Astrocyte of the cerebellum (primary cell): ENCODE measurements at regions not wholly inside any gene's neighbourhood (a gene's known extent, or its start where the extent isn't known, plus 50 kb on each side); places are given as distances from the start of the nearest gene placed in this dataset.

Source experiments
- DNase-seq: peaks from one replicate; pipeline ENCODE4 v3.0.0-alpha.2; 2011; ENCODE audit warnings: low read depth
- H3K4me3 ChIP-seq: 2 replicates; pipeline ENCODE4 v1.5.1; 2011; ENCODE audit warnings: mild to moderate bottlenecking, low read depth, low read length, moderate library complexity
- in situ Hi-C: cut with HindIII; loops from 2 replicates; pipeline ENCODE4 v1.10.0; 2017; ENCODE audit warnings: low sequenced_read_pairs
- TF ChIP-seq, protein P1 (sequence below): IDR thresholded peaks from 2 replicates; pipeline ENCODE4 v1.5.1; 2012; ENCODE audit warnings: low read length, low read depth, moderate library complexity, mild to moderate bottlenecking; ENCODE audit errors: missing control alignments

DNA sequence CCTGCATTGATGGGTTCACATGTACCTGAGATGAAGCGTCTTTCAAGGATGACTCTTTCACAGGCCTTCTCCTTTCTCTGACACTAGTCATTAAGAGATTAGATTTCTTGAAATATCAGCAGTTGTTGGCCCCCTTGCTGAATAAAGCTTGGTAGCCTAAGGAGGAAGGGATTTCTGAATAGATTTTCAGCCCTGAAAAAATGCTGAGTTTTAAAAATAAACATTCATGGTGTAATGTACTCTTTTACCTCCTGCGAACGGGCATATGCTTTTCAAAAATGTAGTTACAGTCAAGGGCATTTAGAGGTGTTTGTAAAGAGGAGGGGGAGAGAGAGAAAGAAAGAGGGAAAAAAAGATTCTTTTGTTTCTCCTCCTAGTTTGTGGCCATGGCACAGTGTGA is 222.7 kb downstream of the SOX4 start:
- in situ Hi-C loops = no loop called here
- H3K4me3 ChIP-seq = no peak overlapping the region
- no peak for DNase-seq
- TF ChIP-seq, protein P1, sequence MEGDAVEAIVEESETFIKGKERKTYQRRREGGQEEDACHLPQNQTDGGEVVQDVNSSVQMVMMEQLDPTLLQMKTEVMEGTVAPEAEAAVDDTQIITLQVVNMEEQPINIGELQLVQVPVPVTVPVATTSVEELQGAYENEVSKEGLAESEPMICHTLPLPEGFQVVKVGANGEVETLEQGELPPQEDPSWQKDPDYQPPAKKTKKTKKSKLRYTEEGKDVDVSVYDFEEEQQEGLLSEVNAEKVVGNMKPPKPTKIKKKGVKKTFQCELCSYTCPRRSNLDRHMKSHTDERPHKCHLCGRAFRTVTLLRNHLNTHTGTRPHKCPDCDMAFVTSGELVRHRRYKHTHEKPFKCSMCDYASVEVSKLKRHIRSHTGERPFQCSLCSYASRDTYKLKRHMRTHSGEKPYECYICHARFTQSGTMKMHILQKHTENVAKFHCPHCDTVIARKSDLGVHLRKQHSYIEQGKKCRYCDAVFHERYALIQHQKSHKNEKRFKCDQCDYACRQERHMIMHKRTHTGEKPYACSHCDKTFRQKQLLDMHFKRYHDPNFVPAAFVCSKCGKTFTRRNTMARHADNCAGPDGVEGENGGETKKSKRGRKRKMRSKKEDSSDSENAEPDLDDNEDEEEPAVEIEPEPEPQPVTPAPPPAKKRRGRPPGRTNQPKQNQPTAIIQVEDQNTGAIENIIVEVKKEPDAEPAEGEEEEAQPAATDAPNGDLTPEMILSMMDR = no peak

DNA sequence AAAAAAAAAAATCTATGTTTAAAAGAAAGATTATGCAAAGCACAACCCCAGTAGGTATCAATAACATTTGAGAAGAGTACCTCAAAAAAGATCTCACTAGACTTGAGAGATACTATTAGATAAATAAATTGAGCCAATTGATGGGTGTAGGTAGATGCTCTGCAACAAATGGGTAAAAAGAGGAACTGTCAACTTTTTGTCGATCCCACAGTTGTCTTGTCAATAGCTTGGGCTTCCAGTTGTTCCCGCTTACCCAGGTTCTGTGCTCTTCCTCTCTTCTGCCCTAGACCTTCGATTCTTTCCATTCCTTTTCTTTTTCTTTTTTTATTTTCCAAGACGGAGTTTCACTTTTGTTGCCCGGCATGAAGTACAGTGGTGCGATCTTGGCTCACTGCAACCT is 226.9 kb downstream of the SOX4 start:
- TF ChIP-seq, protein P1 = no peak
- in situ Hi-C loops = no loop called here
- H3K4me3 ChIP-seq = no peak overlapping the region
- no peak for DNase-seq

DNA sequence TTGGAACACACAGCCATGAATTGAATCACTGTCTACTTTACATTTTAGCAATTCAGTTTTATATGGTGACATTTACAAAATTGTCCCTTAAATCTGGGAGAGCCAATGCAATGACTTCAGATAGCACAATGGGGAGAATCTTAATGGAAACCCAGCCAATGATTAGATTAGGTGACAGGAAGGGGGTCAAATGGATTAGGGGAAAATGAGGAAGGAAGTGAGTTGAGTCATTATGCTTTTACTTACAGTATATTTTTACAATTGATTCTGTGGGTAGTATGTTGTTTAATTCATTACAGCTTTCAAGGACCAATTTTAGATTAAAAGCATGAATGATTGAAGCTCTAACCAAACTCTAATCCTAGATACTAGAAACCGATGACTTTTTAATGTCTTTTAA is 229.8 kb downstream of the SOX4 start:
- H3K4me3 ChIP-seq = no peak overlapping the region
- no peak for DNase-seq
- in situ Hi-C loops = no loop called here
- TF ChIP-seq, protein P1 = no peak

- TF ChIP-seq, protein P1 = no peak
- in situ Hi-C loops = no loop called here
- no peak overlapping the region for H3K4me3 ChIP-seq
- no peak for DNase-seq
Observed at GRCh38 chr6:21824431-21825177, 231.1 kb downstream of the SOX4 start.

DNA sequence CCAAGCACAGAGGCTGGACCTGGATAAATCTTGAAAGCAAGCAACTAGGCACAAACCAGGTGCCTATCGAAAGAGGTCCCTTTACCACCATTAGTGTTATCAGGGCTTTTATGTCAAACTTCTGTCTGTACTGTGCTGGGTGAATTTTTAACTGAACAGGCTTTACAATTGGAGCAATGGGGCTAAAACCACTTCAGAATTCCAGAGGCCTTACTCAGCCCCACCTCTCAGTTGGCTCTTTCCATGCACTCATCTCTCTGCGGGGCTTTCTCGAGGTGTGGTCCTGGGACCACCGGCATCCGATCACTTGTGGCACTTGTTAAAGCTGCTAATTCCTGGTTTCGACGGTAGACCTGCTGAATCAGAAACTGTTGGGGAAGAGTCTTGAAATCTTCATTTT is 232.5 kb downstream of the SOX4 start:
- DNase-seq = no peak
- no peak overlapping the region for H3K4me3 ChIP-seq
- TF ChIP-seq, protein P1 = no peak
- in situ Hi-C loops = no loop called here

GRCh38 chr6:21826904-21827303 is 233.4 kb downstream of the SOX4 start:
- no peak for DNase-seq
- no peak overlapping the region for H3K4me3 ChIP-seq
- TF ChIP-seq, protein P1 = no peak
- in situ Hi-C loops = no loop called here
